Activated CD4-positive, alpha-beta T cell treated with anti-CD3 and anti-CD28 coated beads for 4 hours (primary cell): ENCODE measurements at regions not wholly inside any gene's neighbourhood (a gene's known extent, or its start where the extent isn't known, plus 50 kb on each side); places are given as distances from the start of the nearest gene placed in this dataset.
"Not testable (repeated sequence)": the region's sequence is repeated elsewhere in the genome, so short reads cannot be mapped to it uniquely, and the experiment has no call there.

ENCODE experiments used
- DNase-seq, 2 donors: peaks; one replicate each; pipeline ENCODE4 v3.0.0-alpha.2; 2020

GRCh38 chr19:27966390-27966816 lies 1246.5 kb downstream of the UQCRFS1 start:
- DNase-seq: no peak

GRCh38 chr19:27964185-27964584 lies 1248.8 kb downstream of the UQCRFS1 start:
- no peak for DNase-seq

GRCh38 chr19:27962264-27962663 lies 1250.7 kb downstream of the UQCRFS1 start:
- no peak for DNase-seq

- no peak for DNase-seq
Measured at GRCh38 chr19:27955485-27956480, 1257.2 kb downstream of the UQCRFS1 start.

DNA sequence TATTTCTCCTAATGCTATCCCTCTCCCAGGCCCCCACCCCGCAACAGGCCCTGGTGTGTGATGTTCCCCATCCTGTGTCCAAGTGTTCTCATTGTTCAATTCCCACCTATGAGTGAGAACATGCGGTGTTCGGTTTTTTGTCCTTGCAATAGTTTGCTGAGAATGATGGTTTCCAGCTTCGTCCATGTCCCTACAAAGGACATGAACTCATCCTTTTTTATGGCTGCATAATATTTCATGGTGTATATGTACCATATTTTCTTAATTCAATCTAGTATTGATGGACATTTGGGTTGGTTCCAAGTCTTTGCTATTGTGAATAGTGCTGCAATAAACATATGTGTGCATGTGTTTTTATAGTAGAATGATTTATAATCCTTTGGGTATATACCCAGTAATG lies 1270.3 kb downstream of the UQCRFS1 start:
- not testable (repeated sequence) for DNase-seq

DNA sequence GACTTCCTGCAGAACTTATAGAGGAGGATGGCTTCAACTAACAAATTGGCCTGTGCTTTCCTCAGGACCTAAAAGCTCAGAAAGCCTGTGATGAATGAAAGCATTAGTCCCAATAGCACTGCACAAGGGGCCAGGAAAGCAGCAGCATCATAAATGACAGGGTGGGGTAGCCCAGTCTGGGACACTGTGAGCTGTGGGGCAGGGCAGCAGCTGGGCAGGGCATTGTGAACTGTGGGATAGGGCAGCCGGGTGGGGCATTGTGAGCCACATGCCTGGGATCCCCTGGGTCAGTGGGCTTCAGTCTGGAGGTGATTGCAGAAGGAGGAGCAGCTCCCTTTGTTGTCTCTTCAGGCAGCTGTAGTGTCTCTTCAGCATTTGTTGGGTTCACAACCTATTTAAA lies 1276.8 kb downstream of the UQCRFS1 start:
- DNase-seq: no peak

- no peak for DNase-seq
Measured at GRCh38 chr19:27935669-27936068, 1277.3 kb downstream of the UQCRFS1 start.

DNA sequence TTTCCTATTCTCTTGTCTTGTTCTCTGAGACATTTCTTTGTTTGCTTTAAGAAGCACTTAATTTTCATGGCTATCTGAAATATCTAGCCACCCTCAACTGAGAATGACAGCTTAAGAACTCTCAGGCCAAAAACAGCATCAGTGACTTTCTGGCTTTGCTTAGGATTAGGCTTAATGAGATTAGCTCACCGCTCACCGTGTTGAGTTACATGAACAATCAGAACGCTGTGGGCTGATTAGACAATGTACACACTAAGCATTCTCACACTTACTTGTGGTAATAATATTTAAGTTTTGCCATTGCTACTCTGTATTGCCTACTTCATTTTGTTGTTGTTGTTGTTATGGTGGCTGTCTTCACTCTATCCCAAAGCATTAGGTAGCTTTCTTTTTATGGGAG lies 1283.6 kb downstream of the UQCRFS1 start:
- DNase-seq: no peak

DNA sequence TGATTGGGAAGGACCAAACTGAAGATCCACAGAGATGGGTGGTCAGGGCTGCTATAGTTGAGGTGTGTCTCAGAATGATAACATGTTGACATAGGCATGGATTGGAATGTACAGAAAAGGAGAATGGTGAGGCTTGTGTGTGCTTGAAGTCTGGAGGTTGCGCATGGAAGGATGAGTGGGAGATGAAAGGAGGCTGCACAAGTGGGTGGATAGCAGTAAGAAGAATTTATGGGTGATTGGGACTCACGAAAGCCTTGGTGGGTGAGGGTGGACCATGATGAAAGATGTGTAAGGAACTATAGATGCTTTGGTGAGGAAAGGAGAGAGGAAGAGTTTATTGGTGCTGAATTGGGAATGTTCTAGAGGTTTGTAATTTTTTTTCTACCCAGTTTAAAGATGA lies 1287.7 kb downstream of the UQCRFS1 start:
- DNase-seq: no peak

- no peak for DNase-seq
Measured at GRCh38 chr19:27922970-27923369, 1290.0 kb downstream of the UQCRFS1 start.

DNA sequence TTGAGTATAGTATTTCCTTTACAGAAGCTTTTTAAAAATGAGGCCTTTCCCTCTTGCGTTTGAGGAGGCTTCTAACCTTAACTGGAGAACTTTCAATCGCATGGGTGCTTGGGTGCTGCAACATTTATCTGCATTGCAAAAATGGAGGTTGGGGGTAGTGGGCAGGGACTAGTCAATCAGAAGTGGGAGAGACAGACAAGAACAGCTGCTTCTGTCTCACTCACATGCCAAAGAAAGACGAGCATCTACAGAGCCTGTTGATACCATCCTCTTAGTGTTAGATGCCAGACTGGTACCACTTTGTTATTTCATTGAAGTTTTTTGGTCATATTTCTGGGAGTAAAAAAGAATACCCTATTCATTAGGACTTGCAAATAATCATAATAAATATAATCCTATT lies 1292.2 kb downstream of the UQCRFS1 start:
- DNase-seq: no peak

GRCh38 chr19:27918818-27919217 lies 1294.1 kb downstream of the UQCRFS1 start:
- no peak for DNase-seq

DNA sequence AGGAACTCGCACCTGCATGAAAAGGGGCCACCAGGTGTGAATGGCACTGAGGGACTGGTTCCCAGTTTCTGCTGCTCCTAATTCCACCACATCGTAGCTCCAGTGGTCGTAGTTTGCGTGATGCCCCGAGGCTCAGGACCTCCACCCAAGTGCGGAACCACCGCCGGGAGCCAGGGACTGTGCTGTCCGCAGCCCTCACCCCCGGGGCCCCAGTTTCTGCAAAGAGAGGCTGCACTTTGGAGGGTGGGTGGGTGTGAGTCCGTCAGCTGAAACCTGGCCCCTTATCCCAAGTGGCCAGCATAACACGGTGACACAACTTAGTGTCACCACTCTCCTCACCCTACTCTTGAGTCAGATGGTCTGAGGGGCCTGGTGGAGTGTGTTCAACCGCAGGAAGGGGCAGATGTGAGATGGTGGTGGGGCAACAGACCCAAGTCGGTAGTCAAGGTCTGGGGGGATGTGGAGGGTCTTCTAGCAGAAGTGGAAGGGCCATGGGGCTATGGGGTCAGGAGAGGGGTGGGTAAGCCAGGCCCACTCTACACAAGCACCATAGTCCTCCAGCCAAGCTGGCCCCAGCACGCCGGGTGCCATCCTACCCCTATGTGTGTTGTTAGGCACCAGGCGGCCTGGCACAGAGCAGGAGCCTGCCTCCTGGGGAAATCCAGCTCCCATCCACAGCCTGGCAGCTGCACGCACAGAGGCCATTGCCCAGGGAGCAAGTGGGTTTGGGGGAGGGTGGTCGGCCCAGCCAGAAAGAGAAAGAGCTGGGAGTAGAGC lies 1301.6 kb downstream of the UQCRFS1 start:
- DNase-seq: no peak

- no peak for DNase-seq
Measured at GRCh38 chr19:27909861-27910260, 1303.1 kb downstream of the UQCRFS1 start.

DNA sequence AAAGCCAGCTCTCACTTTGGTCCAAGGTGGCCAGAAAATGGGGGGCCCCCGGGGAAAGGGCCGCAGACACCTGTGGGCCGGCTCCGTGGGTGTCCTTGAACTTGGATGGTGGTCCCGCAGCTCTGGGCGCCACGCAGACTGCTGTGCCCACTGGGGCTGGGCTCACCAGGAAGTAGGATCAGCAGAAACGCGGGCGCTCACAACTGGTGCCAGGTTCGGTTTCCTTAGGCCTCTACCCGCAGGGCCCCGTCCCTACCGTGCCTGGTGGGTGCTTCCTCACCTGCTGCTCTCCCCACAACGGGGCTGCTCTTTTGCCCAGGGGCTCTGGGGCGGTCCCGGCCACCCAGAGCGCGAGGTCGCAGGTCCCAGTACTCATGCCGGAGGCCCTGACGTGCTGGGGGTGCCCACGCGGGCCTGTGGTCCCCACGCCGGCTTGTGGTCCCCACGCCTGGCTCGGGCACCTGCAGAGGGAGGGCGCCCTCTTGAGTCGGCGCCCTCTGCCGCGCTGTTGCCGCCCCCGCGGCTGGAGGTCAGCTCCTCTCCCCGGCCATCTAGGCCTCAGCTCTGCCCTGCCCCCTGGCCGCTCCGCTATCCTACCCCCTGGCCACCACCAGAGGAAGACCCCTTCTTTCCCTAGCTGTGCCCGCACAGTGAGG lies 1303.6 kb downstream of the UQCRFS1 start:
- DNase-seq: no peak

GRCh38 chr19:27906081-27906480 lies 1306.9 kb downstream of the UQCRFS1 start:
- DNase-seq: no peak

GRCh38 chr19:27905074-27905473 lies 1307.9 kb downstream of the UQCRFS1 start:
- no peak for DNase-seq

GRCh38 chr19:27901078-27901477 lies 1311.9 kb downstream of the UQCRFS1 start:
- DNase-seq: no peak

DNA sequence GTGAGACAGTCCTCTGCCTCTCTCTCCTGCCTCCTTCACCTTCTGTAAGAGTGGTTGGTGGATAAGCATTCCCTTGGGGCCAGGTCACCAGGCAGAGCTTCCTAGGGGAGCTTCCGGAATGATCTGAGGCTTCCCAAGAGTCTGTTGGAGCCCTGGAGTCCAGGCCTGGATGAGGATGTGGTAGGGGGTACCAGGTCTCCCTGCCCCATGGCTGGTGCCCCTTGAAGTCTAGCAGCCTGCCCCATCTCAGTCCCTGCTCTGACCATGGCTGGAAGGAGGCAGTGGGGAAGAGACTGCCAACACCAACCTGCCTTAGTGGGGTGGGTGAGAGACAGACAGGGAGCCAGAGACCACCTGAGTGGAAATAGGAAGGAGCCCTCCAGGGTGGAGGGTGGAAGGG lies 1316.9 kb downstream of the UQCRFS1 start:
- no peak for DNase-seq

DNA sequence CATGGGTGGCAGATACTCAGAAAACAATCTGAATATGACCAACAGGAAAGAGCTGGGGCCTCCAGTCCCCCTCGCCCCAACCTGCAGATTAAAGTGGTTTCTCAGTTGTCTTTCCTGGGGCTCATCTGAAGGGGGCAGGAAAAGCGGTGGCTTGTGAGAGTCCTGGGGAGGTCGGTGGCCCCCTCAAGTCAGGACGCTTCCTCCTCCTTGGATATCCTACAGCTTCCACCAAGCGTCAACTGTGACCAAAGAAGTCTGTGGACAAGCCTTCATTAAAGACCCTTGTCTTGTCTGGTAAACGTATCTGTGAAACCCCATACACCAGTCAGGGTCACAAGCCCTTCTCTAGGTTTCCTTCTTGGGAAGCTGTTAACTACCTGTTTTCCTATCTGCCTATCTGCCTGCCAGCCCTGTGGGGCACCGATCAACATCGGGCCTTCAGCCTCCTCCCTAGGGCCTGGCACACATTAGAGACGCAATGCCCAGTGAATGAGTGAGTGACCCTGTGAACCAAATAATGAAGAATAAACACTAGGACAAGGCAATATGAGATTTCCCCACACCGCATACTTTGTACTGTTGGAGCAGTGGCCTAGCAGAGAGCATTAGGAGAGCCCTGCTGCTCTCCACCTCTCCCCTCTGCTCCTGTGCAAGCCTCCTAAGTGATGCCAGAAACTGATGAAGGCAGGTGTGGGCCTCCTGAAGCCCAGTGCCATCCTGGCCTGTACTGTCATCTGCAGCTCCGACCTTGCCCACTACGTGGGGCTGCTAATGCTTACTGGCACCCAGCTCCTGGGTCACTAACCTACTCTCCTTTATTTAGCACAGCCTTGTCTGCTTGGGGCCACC lies 1317.8 kb downstream of the UQCRFS1 start:
- DNase-seq: no peak

DNA sequence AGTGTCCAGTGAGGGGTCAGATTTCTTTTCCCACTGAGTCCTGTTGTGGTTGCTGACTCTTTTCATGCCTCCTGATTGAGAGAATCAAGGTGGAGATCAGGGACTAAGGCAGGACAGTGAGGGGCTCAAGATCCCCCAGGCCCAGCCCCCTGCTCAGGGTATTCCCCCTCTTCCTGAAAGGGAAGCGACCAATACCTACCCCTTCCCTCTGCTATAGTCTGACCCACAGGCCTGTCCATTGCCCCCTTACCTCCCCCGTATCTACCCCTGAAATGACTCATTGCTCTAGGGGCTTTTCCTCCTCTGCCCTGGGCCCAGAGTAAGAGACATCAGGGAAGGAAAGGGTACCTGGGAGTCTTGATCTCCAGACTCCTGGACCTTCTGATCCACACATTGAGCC lies 1320.5 kb downstream of the UQCRFS1 start:
- DNase-seq: no peak

- DNase-seq: no peak
Measured at GRCh38 chr19:27891411-27891810, 1321.5 kb downstream of the UQCRFS1 start.
